ENCODE measurements at regions not wholly inside any gene's neighbourhood (a gene's known extent, or its start where the extent isn't known, plus 50 kb on each side); places are given as distances from the start of the nearest gene placed in this dataset.

GRCh38 chr12:19760611-19761010 is 321.3 kb downstream of the AEBP2 start:
- ChIA-PET CTCF (ENCODE audit: low intra/inter-chr PET ratio) (no interaction called here), POLR2A (no interaction called here)
- Histone ChIP-seq H2AFZ (ENCODE audit: low read depth, low read length) (no peak overlapping the region), H3K27me3 (ENCODE audit: control insufficient read depth in 2 of 2, insufficient read depth in 2 of 2, low read length in 2 of 2) (no peaks in the 10 kb centered on the region), H3K36me3 (ENCODE audit: control insufficient read depth, insufficient read depth, low read length) (no peaks in the 10 kb centered on the region), H4K20me1 (replicated peaks; ENCODE audit: control insufficient read depth, insufficient read depth, low read length) (no peaks in the 10 kb centered on the region), H3K4me2 (ENCODE audit: insufficient read depth, low read length) (no peak overlapping the region), H3K9ac (ENCODE audit: insufficient read depth in 1 of 2, low read depth in 2 of 2, low read length in 2 of 2) (no peak overlapping the region), H3K4me3 (no peak overlapping the region), H3K4me1 (replicated peaks in 1 of 2; ENCODE audit: control insufficient read depth in 2 of 2, insufficient read depth in 2 of 2, low read length in 2 of 2) (no peaks in the 10 kb centered on the region), H3K9me3 (replicated peaks; ENCODE audit: control insufficient read depth, insufficient read depth, low read depth, low read length) (no peaks in the 10 kb centered on the region), H3K79me2 (ENCODE audit: control insufficient read depth, insufficient read depth, low read length) (no peaks in the 10 kb centered on the region), H3K9me1 (ENCODE audit: control insufficient read depth, insufficient read depth, low read length) (no peaks in the 10 kb centered on the region), H3K27ac (ENCODE audit: extremely low read depth, low read depth, low read length) (no peak overlapping the region)
- in situ Hi-C loops (cut with MboI), result no loop called here
- DNase-seq (ENCODE audit: extremely low read depth in 1 of 4, low spot score in 3 of 4) (no peak), ATAC-seq (no peak), FAIRE-seq (no peak)
- TF ChIP-seq HSF4 (CRISPR knock-in tag; IDR thresholded peaks at IDR 0.05; ENCODE audit: borderline replicate concordance) (no peak), STAT6 (CRISPR knock-in tag; IDR thresholded peaks at IDR 0.05) (no peak), YBX1 (IDR thresholded peaks at IDR 0.05) (no peak), LEF1 (IDR thresholded peaks at IDR 0.05) (no peak), BCL6 (CRISPR knock-in tag; IDR thresholded peaks at IDR 0.05) (no peak), TOE1 (IDR thresholded peaks at IDR 0.05; ENCODE audit: borderline replicate concordance) (no peak), TOE1 (CRISPR knock-in tag; IDR thresholded peaks at IDR 0.05; ENCODE audit: borderline replicate concordance, low read depth) (no peak)
- 0% methylated on average over 1 of the region's 2 CpGs for WGBS (ENCODE audit: insufficient coverage, low coverage, missing lambda C conversion rate)
- BruUV-seq (replicated peaks), result no TSS peak
- intact Hi-C loops (cut with micrococcal nuclease), result no loop called here

Measured in K562 (cell line).